ENCODE measurements at regions not wholly inside any gene's neighbourhood (a gene's known extent, or its start where the extent isn't known, plus 50 kb on each side); places are given as distances from the start of the nearest gene placed in this dataset.

DNA sequence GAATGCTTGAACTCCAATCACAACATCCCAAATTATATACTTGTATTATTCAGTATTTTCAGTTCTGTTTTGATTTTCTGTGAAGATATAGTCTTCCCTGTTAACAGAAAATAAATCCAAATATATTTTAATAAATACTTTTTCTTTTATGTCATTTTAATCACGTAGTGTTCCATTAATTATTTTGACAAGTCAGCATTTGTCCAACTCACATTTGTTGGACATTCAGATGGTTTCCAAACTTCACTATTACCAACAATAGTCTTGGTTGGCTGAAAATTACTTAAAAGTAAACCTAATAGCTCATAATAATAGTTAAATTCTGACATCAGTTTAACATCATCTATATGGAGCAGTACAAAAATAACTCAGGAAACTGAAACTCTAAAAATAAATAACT lies 60.7 kb upstream of the SPANXD start:
- Histone ChIP-seq H3K4me1 (ENCODE audit: control insufficient read depth, low read depth, low read length) (no peaks in the 10 kb centered on the region), H3K27ac (ENCODE audit: low read length) (no peak overlapping the region), H3K9ac (ENCODE audit: low read length) (no peak overlapping the region), H3K4me3 (ENCODE audit: low read length) (no peak overlapping the region), H3K27me3 (ENCODE audit: control insufficient read depth, insufficient read depth, low read length) (no peaks in the 10 kb centered on the region), H3K36me3 (ENCODE audit: control insufficient read depth, low read depth, low read length) (no peaks in the 10 kb centered on the region), H3K9me3 (ENCODE audit: control insufficient read depth, low read depth, low read length) (peaks cover 50% of the 10 kb centered on the region)

DNA sequence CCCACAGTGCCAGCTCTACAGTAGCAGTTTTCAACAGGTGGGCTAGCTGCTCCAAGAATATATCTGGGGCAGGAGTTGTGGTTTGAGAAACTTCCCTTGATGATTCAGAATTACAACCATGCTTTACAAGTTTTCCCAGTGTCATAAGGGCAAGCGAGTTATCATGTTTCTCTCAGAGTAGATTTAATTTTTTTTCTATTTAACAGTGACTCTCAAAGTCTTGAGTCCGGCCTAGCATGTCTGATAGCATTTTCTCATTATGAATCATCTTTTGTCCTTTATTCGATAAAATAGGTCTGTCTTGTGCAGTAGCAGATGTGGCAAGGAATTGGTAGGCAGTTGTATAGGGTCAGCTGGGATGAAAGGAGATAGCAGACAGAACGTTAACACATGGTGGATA lies 62.2 kb upstream of the SPANXD start:
- no peak overlapping the region for H3K9ac ChIP-seq (ENCODE audit: low read length)
- H3K4me1 ChIP-seq (ENCODE audit: control insufficient read depth, low read depth, low read length): no peaks in the 10 kb centered on the region

DNA sequence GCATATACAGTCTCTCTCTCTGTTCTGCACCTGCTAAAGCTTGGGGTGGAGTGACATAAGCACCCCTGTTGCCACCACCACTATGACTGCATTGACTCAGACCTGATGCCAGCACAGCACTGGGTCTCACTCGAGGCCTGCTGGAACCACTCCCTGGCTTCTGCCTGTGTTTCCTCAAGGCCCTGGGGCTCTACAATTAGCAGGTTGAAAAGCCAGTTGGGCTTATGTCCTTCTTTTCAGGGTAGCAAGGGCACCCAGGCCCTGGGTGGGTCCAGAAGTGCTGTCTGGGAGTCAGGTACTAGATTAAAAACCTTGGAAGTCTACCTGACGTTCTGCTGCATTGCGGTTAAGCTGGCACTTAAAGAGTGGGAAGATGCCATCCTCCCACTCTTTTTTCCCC lies 50.5 kb upstream of the MAGEC3 start:
- Histone ChIP-seq H3K36me3 (ENCODE audit: control insufficient read depth, low read depth, low read length) (no peaks in the 10 kb centered on the region), H3K27ac (ENCODE audit: low read length) (no peak overlapping the region), H3K9me3 (ENCODE audit: control insufficient read depth, low read depth, low read length) (peaks cover 12% of the 10 kb centered on the region), H3K4me3 (ENCODE audit: low read length) (no peak overlapping the region), H3K27me3 (ENCODE audit: control insufficient read depth, insufficient read depth, low read length) (no peaks in the 10 kb centered on the region), H3K9ac (ENCODE audit: low read length) (no peak overlapping the region), H3K4me1 (ENCODE audit: control insufficient read depth, low read depth, low read length) (no peaks in the 10 kb centered on the region)

More for the DNA sequence above, 62.2 kb upstream of the SPANXD start:
- H3K4me3 ChIP-seq (ENCODE audit: low read length): no peak overlapping the region
- no peaks in the 10 kb centered on the region for H3K36me3 ChIP-seq (ENCODE audit: control insufficient read depth, low read depth, low read length)
- H3K27ac ChIP-seq (ENCODE audit: low read length): no peak overlapping the region
- H3K27me3 ChIP-seq (ENCODE audit: control insufficient read depth, insufficient read depth, low read length): no peaks in the 10 kb centered on the region
- H3K9me3 ChIP-seq (ENCODE audit: control insufficient read depth, low read depth, low read length): peaks cover 42% of the 10 kb centered on the region
